ENCODE measurements at regions not wholly inside any gene's neighbourhood (a gene's known extent, or its start where the extent isn't known, plus 50 kb on each side); places are given as distances from the start of the nearest gene placed in this dataset.

GRCh38 chr1:214117780-214118179 lies 130.0 kb downstream of the PROX1 start:
- H3K9me3 ChIP-seq (ENCODE audit: control insufficient read depth, insufficient read depth, low read length), result peaks cover 7% of the 10 kb centered on the region
- no peak overlapping the region for H3K4me3 ChIP-seq (ENCODE audit: low read depth, low read length)
- no peaks in the 10 kb centered on the region for H3K27me3 ChIP-seq (ENCODE audit: control insufficient read depth, insufficient read depth, low read length)
- H3K36me3 ChIP-seq (ENCODE audit: control insufficient read depth, insufficient read depth, low read length), result no peaks in the 10 kb centered on the region
- H3K4me1 ChIP-seq (ENCODE audit: control insufficient read depth, insufficient read depth, low read length), result no peaks in the 10 kb centered on the region
- DNase-seq (ENCODE audit: low read depth in 4 of 6, low spot score in 6 of 6), result no peak
- WGBS (ENCODE audit: insufficient coverage), result 100% methylated on average over 2 of the region's 2 CpGs
- no peak overlapping the region for H3K27ac ChIP-seq (ENCODE audit: low read depth, low read length)

GRCh38 chr1:214120191-214120590 lies 132.4 kb downstream of the PROX1 start:
- DNase-seq (ENCODE audit: low read depth in 4 of 6, low spot score in 6 of 6), result no peak

DNA sequence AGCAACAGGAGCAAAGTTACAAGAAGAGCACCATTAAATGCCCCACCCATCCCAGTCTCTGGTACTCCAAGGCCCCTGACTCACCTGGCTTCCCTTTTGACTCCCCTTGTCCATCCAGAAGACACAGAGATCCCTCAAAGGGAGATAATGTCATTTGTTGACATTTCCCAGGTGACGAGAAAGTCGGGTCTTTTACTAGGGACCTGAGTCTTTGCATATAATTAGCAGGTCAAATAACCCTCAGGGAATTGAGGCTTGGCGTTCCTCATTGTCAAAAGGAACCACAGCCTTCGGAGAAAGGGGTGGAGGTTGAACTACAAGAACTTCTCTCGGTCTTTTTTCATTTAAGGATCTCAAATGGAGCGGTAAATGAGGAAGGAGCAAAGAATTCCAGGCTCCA lies 133.2 kb downstream of the PROX1 start:
- no peaks in the 10 kb centered on the region for H3K36me3 ChIP-seq (ENCODE audit: control insufficient read depth, insufficient read depth, low read length)
- H3K9me3 ChIP-seq (ENCODE audit: control insufficient read depth, insufficient read depth, low read length), result peaks cover 7% of the 10 kb centered on the region
- H3K27ac ChIP-seq (ENCODE audit: low read depth, low read length), result no peak overlapping the region
- H3K4me1 ChIP-seq (ENCODE audit: control insufficient read depth, insufficient read depth, low read length), result no peaks in the 10 kb centered on the region
- no peak for DNase-seq (ENCODE audit: low read depth in 4 of 6, low spot score in 6 of 6)
- no peak overlapping the region for H3K4me3 ChIP-seq (ENCODE audit: low read depth, low read length)
- no peaks in the 10 kb centered on the region for H3K27me3 ChIP-seq (ENCODE audit: control insufficient read depth, insufficient read depth, low read length)
- 63% methylated on average over 4 of the region's 6 CpGs for WGBS (ENCODE audit: insufficient coverage)

More at GRCh38 chr1:214120191-214120590, 132.4 kb downstream of the PROX1 start:
- WGBS (ENCODE audit: insufficient coverage), result 43% methylated on average over 3 of the region's 4 CpGs
- Histone ChIP-seq H3K36me3 (ENCODE audit: control insufficient read depth, insufficient read depth, low read length) (no peaks in the 10 kb centered on the region), H3K4me1 (ENCODE audit: control insufficient read depth, insufficient read depth, low read length) (no peaks in the 10 kb centered on the region), H3K9me3 (ENCODE audit: control insufficient read depth, insufficient read depth, low read length) (peaks cover 7% of the 10 kb centered on the region), H3K4me3 (ENCODE audit: low read depth, low read length) (no peak overlapping the region), H3K27me3 (ENCODE audit: control insufficient read depth, insufficient read depth, low read length) (no peaks in the 10 kb centered on the region), H3K27ac (ENCODE audit: low read depth, low read length) (no peak overlapping the region)

- Histone ChIP-seq H3K36me3 (ENCODE audit: control insufficient read depth, insufficient read depth, low read length) (no peaks in the 10 kb centered on the region), H3K27ac (ENCODE audit: low read depth, low read length) (no peak overlapping the region), H3K4me1 (ENCODE audit: control insufficient read depth, insufficient read depth, low read length) (no peaks in the 10 kb centered on the region), H3K9me3 (ENCODE audit: control insufficient read depth, insufficient read depth, low read length) (peaks cover 7% of the 10 kb centered on the region), H3K4me3 (ENCODE audit: low read depth, low read length) (no peak overlapping the region), H3K27me3 (ENCODE audit: control insufficient read depth, insufficient read depth, low read length) (no peaks in the 10 kb centered on the region)
- DNase-seq (ENCODE audit: low read depth in 4 of 6, low spot score in 6 of 6), result no peak
- WGBS (ENCODE audit: insufficient coverage), result 100% methylated on average over 2 of the region's 6 CpGs
These were observed 134.3 kb downstream of the PROX1 start for GRCh38 chr1:214122110-214122509.

DNA sequence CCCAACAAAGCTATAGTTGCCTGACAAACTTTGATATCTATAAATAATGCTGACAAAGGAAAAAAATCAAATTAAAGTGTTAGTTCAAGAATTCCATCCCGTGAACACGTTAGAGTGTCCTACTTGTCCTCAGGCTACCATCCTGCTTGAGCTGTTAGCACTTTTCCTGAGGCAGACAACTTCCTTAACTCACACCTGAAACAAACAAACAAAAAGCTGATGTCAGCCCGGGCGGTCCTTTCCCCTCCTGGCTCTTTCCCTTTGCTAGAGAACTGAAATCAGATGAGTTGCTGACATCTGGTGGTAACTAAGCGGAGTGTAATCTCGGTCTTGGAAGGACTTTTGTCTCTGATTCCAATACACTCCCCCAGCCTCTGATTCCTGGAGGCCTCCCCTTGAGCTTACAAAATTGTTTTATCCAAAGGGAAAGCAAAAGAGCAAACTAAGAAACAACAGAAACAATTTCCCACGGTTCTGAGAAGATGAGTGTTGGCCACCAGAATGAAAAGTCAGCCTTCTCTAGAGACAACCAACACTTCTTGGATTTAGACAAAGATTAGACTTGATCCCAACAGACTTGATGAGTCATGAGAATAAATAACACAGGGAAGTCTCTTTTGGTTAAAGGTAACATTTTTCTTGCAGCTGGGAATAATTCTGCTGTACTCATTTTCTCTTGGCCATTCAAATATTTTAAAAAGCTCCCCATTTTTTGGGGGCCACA lies 135.4 kb downstream of the PROX1 start:
- 27% methylated on average over 2 of the region's 7 CpGs for WGBS (ENCODE audit: insufficient coverage)
- Histone ChIP-seq H3K27me3 (ENCODE audit: control insufficient read depth, insufficient read depth, low read length) (no peaks in the 10 kb centered on the region), H3K4me1 (ENCODE audit: control insufficient read depth, insufficient read depth, low read length) (no peaks in the 10 kb centered on the region), H3K36me3 (ENCODE audit: control insufficient read depth, insufficient read depth, low read length) (no peaks in the 10 kb centered on the region), H3K4me3 (ENCODE audit: low read depth, low read length) (no peak overlapping the region), H3K9me3 (ENCODE audit: control insufficient read depth, insufficient read depth, low read length) (no peaks in the 10 kb centered on the region), H3K27ac (ENCODE audit: low read depth, low read length) (no peak overlapping the region)
- peak; percentile 48 to 93 (median 64) for DNase-seq (ENCODE audit: low read depth in 4 of 6, low spot score in 6 of 6)

DNA sequence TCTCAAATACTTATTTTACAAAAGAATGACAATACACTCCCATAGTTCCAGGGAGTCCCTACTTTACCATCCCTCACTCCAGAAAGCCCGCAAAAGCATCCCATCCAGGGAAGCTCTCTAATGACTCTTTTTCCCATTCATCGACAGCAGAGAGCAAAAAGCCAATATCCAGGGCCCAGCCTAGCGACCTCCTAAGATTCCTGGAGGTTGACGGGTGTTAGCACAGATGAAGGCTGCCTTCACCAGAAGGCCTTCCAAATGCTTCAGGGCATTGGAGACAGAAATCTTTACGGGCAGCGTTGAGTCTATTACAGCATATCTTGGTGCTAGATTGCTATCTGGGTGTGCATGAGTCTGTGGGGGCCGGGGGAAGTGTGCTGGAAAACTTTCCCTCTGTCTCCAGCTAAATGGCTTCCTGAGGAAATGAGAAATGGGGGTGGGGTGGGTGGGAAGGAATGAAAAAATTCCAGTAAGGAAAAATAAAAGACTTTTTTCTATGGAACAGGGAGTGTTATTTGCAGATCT lies 136.6 kb downstream of the PROX1 start:
- H3K4me3 ChIP-seq (ENCODE audit: low read depth, low read length), result no peak overlapping the region
- no peak overlapping the region for H3K27ac ChIP-seq (ENCODE audit: low read depth, low read length)
- H3K9me3 ChIP-seq (ENCODE audit: control insufficient read depth, insufficient read depth, low read length), result no peaks in the 10 kb centered on the region
- DNase-seq (ENCODE audit: low read depth in 4 of 6, low spot score in 6 of 6), result no peak
- H3K27me3 ChIP-seq (ENCODE audit: control insufficient read depth, insufficient read depth, low read length), result no peaks in the 10 kb centered on the region
- no peaks in the 10 kb centered on the region for H3K4me1 ChIP-seq (ENCODE audit: control insufficient read depth, insufficient read depth, low read length)
- H3K36me3 ChIP-seq (ENCODE audit: control insufficient read depth, insufficient read depth, low read length), result no peaks in the 10 kb centered on the region
- WGBS (ENCODE audit: insufficient coverage), result 77% methylated on average over 6 of the region's 7 CpGs

GRCh38 chr1:214124915-214125314 lies 137.1 kb downstream of the PROX1 start:
- no peak for DNase-seq (ENCODE audit: low read depth in 4 of 6, low spot score in 6 of 6)
- H3K9me3 ChIP-seq (ENCODE audit: control insufficient read depth, insufficient read depth, low read length), result no peaks in the 10 kb centered on the region
- 80% methylated on average over 1 of the region's 4 CpGs for WGBS (ENCODE audit: insufficient coverage)
- no peak overlapping the region for H3K4me3 ChIP-seq (ENCODE audit: low read depth, low read length)
- H3K36me3 ChIP-seq (ENCODE audit: control insufficient read depth, insufficient read depth, low read length), result no peaks in the 10 kb centered on the region
- H3K27ac ChIP-seq (ENCODE audit: low read depth, low read length), result no peak overlapping the region
- no peaks in the 10 kb centered on the region for H3K27me3 ChIP-seq (ENCODE audit: control insufficient read depth, insufficient read depth, low read length)
- H3K4me1 ChIP-seq (ENCODE audit: control insufficient read depth, insufficient read depth, low read length), result no peaks in the 10 kb centered on the region

DNA sequence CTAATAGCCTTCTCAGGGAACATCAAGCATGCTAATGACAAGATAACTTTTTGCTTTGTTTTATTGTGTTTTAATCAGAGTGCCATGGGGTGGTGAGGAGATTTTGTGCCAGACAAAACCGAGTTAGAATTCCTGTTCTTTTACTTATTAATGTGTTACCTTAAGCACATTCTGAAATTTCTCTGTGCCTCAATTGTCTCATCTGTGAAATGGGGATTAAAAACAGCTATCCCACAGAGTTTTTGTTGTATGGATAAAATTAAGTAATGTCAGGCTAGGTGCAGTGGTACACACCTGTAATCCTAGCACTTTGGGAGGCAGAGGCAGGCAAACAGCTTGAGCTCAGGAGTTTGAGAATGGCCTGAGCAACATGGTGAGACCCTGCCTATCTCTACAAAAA lies 138.0 kb downstream of the PROX1 start:
- no peak for DNase-seq (ENCODE audit: low read depth in 4 of 6, low spot score in 6 of 6)
- Histone ChIP-seq H3K4me3 (ENCODE audit: low read depth, low read length) (no peak overlapping the region), H3K9me3 (ENCODE audit: control insufficient read depth, insufficient read depth, low read length) (no peaks in the 10 kb centered on the region), H3K27me3 (ENCODE audit: control insufficient read depth, insufficient read depth, low read length) (no peaks in the 10 kb centered on the region), H3K4me1 (ENCODE audit: control insufficient read depth, insufficient read depth, low read length) (no peaks in the 10 kb centered on the region), H3K27ac (ENCODE audit: low read depth, low read length) (no peak overlapping the region), H3K36me3 (ENCODE audit: control insufficient read depth, insufficient read depth, low read length) (no peaks in the 10 kb centered on the region)
- no CpG with 5 or more reads among the region's 1 CpG for WGBS (ENCODE audit: insufficient coverage)

DNA sequence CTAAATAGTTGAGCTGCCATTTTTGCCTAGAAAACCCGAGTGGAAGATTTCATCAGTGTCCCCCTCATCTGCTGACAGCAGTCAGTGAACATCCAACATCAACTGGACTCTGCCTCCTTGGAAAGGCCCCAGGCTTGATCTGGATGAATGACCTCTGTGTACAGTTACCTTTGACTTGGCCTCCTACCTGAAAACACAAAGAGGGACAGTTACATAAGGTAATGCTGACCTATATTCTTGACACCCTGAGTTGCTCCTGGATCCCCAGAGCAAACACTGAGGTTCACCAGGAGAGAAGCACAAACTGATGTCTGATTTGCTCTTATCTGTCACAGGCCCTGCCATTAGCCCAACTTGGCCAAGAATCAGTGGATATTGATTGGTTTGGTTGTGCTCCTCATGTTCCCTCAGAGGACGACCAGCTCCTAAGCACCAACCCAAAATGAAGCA lies 138.9 kb downstream of the PROX1 start:
- no peaks in the 10 kb centered on the region for H3K36me3 ChIP-seq (ENCODE audit: control insufficient read depth, insufficient read depth, low read length)
- WGBS (ENCODE audit: insufficient coverage), result 100% methylated on average over 1 of the region's 2 CpGs
- DNase-seq (ENCODE audit: low read depth in 4 of 6, low spot score in 6 of 6), result no peak
- H3K9me3 ChIP-seq (ENCODE audit: control insufficient read depth, insufficient read depth, low read length), result no peaks in the 10 kb centered on the region
- H3K4me1 ChIP-seq (ENCODE audit: control insufficient read depth, insufficient read depth, low read length), result no peaks in the 10 kb centered on the region
- no peaks in the 10 kb centered on the region for H3K27me3 ChIP-seq (ENCODE audit: control insufficient read depth, insufficient read depth, low read length)
- no peak overlapping the region for H3K27ac ChIP-seq (ENCODE audit: low read depth, low read length)
- no peak overlapping the region for H3K4me3 ChIP-seq (ENCODE audit: low read depth, low read length)

- 100% methylated on average over 1 of the region's 4 CpGs for WGBS (ENCODE audit: insufficient coverage)
- Histone ChIP-seq H3K9me3 (ENCODE audit: control insufficient read depth, insufficient read depth, low read length) (no peaks in the 10 kb centered on the region), H3K36me3 (ENCODE audit: control insufficient read depth, insufficient read depth, low read length) (no peaks in the 10 kb centered on the region), H3K27me3 (ENCODE audit: control insufficient read depth, insufficient read depth, low read length) (no peaks in the 10 kb centered on the region), H3K27ac (ENCODE audit: low read depth, low read length) (no peak overlapping the region), H3K4me1 (ENCODE audit: control insufficient read depth, insufficient read depth, low read length) (no peaks in the 10 kb centered on the region), H3K4me3 (ENCODE audit: low read depth, low read length) (no peak overlapping the region)
- no peak for DNase-seq (ENCODE audit: low read depth in 4 of 6, low spot score in 6 of 6)
These were observed 139.9 kb downstream of the PROX1 start for GRCh38 chr1:214127705-214128104.
